K562 (cell line): ENCODE measurements at regions not wholly inside any gene's neighbourhood (a gene's known extent, or its start where the extent isn't known, plus 50 kb on each side); places are given as distances from the start of the nearest gene placed in this dataset.

Source experiments
- ATAC-seq: fragments of 200-7000 bp; cut with Tn5 transposase; 3 replicates; pipeline ENCODE4 v1.9.1; 2020; ENCODE audit warnings: moderate library complexity
- BruUV-seq: library from RNA; stranded (reverse); fragments of 400-500 nt; replicated peaks from 2 replicates; lab custom pipeline; 2021; lab: Mats Ljungman, UMichigan
- CTCF ChIA-PET: fragments of 300-600 bp; formaldehyde crosslinking; extraction: SDS; loops from one replicate; lab custom pipeline; 2021; ENCODE audit warnings: low intra/inter-chr PET ratio; lab: Yijun Ruan, JAX
- POLR2A ChIA-PET: fragments of 300-600, 350-650 bp; sonication (Branson Sonifier 250); formaldehyde crosslinking; extraction: SDS; loops from one replicate; lab custom pipeline; 2021; ENCODE audit warnings: antibody characterized with exemption, inconsistent platforms; lab: Yijun Ruan, JAX
- DNase-seq, 4 experiments: peaks; one replicate each; pipeline versions ENCODE4 v3.0.0 to v3.0.0-alpha.2; 2011 to 2018; ENCODE audit warnings: low spot score in 3 of 4, mixed read lengths in 3 of 4; ENCODE audit errors: extremely low read depth in 1 of 4
- FAIRE-seq: peaks from 2 replicates; lab custom pipeline; 2011; peaks lifted over from hg19 to GRCh38; lab: Jason Lieb, UNC
- H2AFZ ChIP-seq: 2 replicates; pipeline ENCODE4 v1.6.0; 2011; ENCODE audit warnings: low read depth, low read length, control low read depth, inconsistent platforms
- H3K27ac ChIP-seq: fragments of 200-600 bp; 3 replicates; pipeline ENCODE4 v1.8.0; 2011; ENCODE audit warnings: low read depth, mild to moderate bottlenecking, control low read depth, inconsistent platforms, low read length, moderate library complexity, mixed read lengths; ENCODE audit errors: extremely low read depth
- H3K27me3 ChIP-seq, 2 experiments: fragments of 300-600 bp in 1 of 2; 2 replicates in 1 of 2; 3 replicates in 1 of 2; pipeline versions ENCODE4 v1.6.0 to v1.8.0; 2011; ENCODE audit warnings: inconsistent platforms in 2 of 2, low read length in 2 of 2, mild to moderate bottlenecking in 1 of 2, mixed read lengths in 1 of 2, moderate library complexity in 1 of 2; ENCODE audit not compliant: control insufficient read depth in 2 of 2, insufficient read depth in 2 of 2
- H3K36me3 ChIP-seq: fragments of 300-600 bp; 3 replicates; pipeline ENCODE4 v1.8.0; 2011; ENCODE audit warnings: mild to moderate bottlenecking, low read length, inconsistent platforms; ENCODE audit not compliant: control insufficient read depth, insufficient read depth
- H3K4me1 ChIP-seq, 2 experiments: fragments of 200-600 bp in 1 of 2; replicated peaks in 1 of 2; 2 replicates in 1 of 2; 3 replicates in 1 of 2; pipeline versions ENCODE4 v1.5.1 to v1.8.0; 2011; ENCODE audit warnings: inconsistent platforms in 2 of 2, low read length in 2 of 2, mild to moderate bottlenecking in 1 of 2, mixed read lengths in 1 of 2, moderate library complexity in 1 of 2; ENCODE audit not compliant: control insufficient read depth in 2 of 2, insufficient read depth in 2 of 2
- H3K4me2 ChIP-seq: 2 replicates; pipeline ENCODE4 v1.6.1; 2011; ENCODE audit warnings: low read length, control low read depth, inconsistent platforms, mixed read lengths; ENCODE audit not compliant: insufficient read depth
- H3K4me3 ChIP-seq: fragments of 200-600 bp; sonication (generic), shearing (Covaris generic); 2 replicates; pipeline ENCODE4 v1.5.1; 2016; ENCODE audit warnings: control low read depth, inconsistent platforms
- H3K79me2 ChIP-seq: fragments of 200-600 bp; 3 replicates; pipeline ENCODE4 v1.8.0; 2011; ENCODE audit warnings: low read length, inconsistent platforms; ENCODE audit not compliant: control insufficient read depth, insufficient read depth
- H3K9ac ChIP-seq, 2 experiments: 2 replicates each; pipeline versions ENCODE4 v1.6.0 to v1.6.1; 2011; ENCODE audit warnings: low read depth in 2 of 2, low read length in 2 of 2, control low read depth in 1 of 2, inconsistent platforms in 1 of 2, mild to moderate bottlenecking in 1 of 2, mixed read lengths in 1 of 2; ENCODE audit not compliant: insufficient read depth in 1 of 2
- H3K9me1 ChIP-seq: one replicate; pipeline ENCODE4 v1.6.0; 2011; ENCODE audit warnings: inconsistent platforms, mild to moderate bottlenecking, low read length, moderate library complexity; ENCODE audit not compliant: control insufficient read depth, insufficient read depth
- H3K9me3 ChIP-seq: replicated peaks from 2 replicates; pipeline ENCODE4 v1.5.1; 2011; ENCODE audit warnings: low read depth, low read length, inconsistent platforms; ENCODE audit not compliant: control insufficient read depth, insufficient read depth
- H4K20me1 ChIP-seq: replicated peaks from 2 replicates; pipeline ENCODE4 v1.6.1; 2011; ENCODE audit warnings: low read length, inconsistent platforms, mixed read lengths; ENCODE audit not compliant: control insufficient read depth, insufficient read depth
- ARHGAP35 ChIP-seq: fragments of 450-650 bp; IDR thresholded peaks from 2 replicates; pipeline ENCODE4 v1.6.1; 2018; ENCODE audit not compliant: partially characterized antibody
- HDGF ChIP-seq: fragments of 450-650 bp; IDR thresholded peaks from 2 replicates; pipeline ENCODE4 v1.6.1; 2016
- KDM5B ChIP-seq: fragments of 200-600 bp; sonication (generic); IDR thresholded peaks from 2 replicates; pipeline ENCODE4 v1.6.1; 2012; ENCODE audit warnings: low read depth, mild to moderate bottlenecking, moderate library complexity, low read length, control low read depth, inconsistent platforms; ENCODE audit not compliant: insufficient replicate concordance
- KHSRP ChIP-seq: fragments of 450-650 bp; IDR thresholded peaks from 2 replicates; pipeline ENCODE4 v1.6.1; 2017
- NCOA1 ChIP-seq: fragments of 450-650 bp; IDR thresholded peaks from 2 replicates; pipeline ENCODE4 v1.6.1; 2016; ENCODE audit warnings: low read depth
- SIRT6 ChIP-seq: IDR thresholded peaks from one replicate; pipeline ENCODE4 v1.6.1; 2012; ENCODE audit warnings: low read depth, mild to moderate bottlenecking, control low read depth, inconsistent platforms, low read length, moderate library complexity
- SMAD1 ChIP-seq: fragments of 150-350 bp; IDR thresholded peaks from 2 replicates; pipeline ENCODE4 v1.6.1; 2014; ENCODE audit warnings: low read length, low read depth; ENCODE audit not compliant: partially characterized antibody
- STAT5A ChIP-seq: IDR thresholded peaks from 2 replicates; pipeline ENCODE4 v1.6.1; 2012; ENCODE audit warnings: low read length, inconsistent platforms, borderline replicate concordance
- ZNF668 ChIP-seq: fragments of 250-450 bp; sonication (Bioruptor Pico); IDR thresholded peaks from 2 replicates; pipeline ENCODE4 v1.8.0; 2022; ENCODE audit warnings: mild to moderate bottlenecking, inconsistent platforms
- ZNF76 ChIP-seq: fragments of 250-450 bp; sonication (Bioruptor Pico); IDR thresholded peaks from 2 replicates; pipeline ENCODE4 v1.4.0; 2020; ENCODE audit warnings: mild to moderate bottlenecking, moderate library complexity, borderline replicate concordance
- WGBS: fragments of 100-300 bp; shearing (Covaris generic); methylation state at CpG from one replicate; pipeline ENCODE4 v1.1.6; 2016; ENCODE audit warnings: low coverage, mixed read lengths; ENCODE audit not compliant: insufficient coverage; ENCODE audit errors: missing lambda C conversion rate; 5-methylcytosine and 5-hydroxymethylcytosine counted together
- in situ Hi-C: fragments of 300-500 bp; cut with MboI; formaldehyde crosslinking; loops from 4 replicates; pipeline ENCODE4 v1.15.0; 2018; ENCODE audit warnings: inconsistent platforms, mixed read lengths
- intact Hi-C: fragments of 100-400 bp; cut with micrococcal nuclease; formaldehyde crosslinking; loops from 2 replicates; pipeline ENCODE4 v1.14.2; 2022
- TF ChIP-seq, protein P1 (sequence below): sonication (generic); formaldehyde crosslinking; IDR thresholded peaks from 2 replicates; pipeline ENCODE4 v1.8.1; 2023; ENCODE audit warnings: mild to moderate bottlenecking, missing genetic modification reagents

- TF ChIP-seq, protein P1, sequence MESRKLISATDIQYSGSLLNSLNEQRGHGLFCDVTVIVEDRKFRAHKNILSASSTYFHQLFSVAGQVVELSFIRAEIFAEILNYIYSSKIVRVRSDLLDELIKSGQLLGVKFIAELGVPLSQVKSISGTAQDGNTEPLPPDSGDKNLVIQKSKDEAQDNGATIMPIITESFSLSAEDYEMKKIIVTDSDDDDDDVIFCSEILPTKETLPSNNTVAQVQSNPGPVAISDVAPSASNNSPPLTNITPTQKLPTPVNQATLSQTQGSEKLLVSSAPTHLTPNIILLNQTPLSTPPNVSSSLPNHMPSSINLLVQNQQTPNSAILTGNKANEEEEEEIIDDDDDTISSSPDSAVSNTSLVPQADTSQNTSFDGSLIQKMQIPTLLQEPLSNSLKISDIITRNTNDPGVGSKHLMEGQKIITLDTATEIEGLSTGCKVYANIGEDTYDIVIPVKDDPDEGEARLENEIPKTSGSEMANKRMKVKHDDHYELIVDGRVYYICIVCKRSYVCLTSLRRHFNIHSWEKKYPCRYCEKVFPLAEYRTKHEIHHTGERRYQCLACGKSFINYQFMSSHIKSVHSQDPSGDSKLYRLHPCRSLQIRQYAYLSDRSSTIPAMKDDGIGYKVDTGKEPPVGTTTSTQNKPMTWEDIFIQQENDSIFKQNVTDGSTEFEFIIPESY: no peak
- TF ChIP-seq STAT5A: no peak
Measured at GRCh38 chr2:53353135-53354114, 414.2 kb upstream of the CHAC2 start (continued).

- TF ChIP-seq ARHGAP35 (no peak), KDM5B (no peak), ZNF76 (CRISPR knock-in tag) (no peak), NCOA1 (no peak), ZNF668 (CRISPR knock-in tag) (no peak), KHSRP (no peak), SMAD1 (no peak), SIRT6 (no peak), HDGF (no peak)
- in situ Hi-C loops: no loop called here
- DNase-seq: no peak
- no peak overlapping the region for H3K9ac ChIP-seq
- no peak overlapping the region for H3K27ac ChIP-seq
- no peak for FAIRE-seq
- WGBS: 0% methylated on average over 3 of the region's 3 CpGs
- no peaks in the 10 kb centered on the region for H3K36me3 ChIP-seq
- intact Hi-C loops: no loop called here
- no peaks in the 10 kb centered on the region for H4K20me1 ChIP-seq
- no peaks in the 10 kb centered on the region for H3K79me2 ChIP-seq
- H3K4me1 ChIP-seq: no peaks in the 10 kb centered on the region
- ChIA-PET POLR2A (no interaction called here), CTCF (no interaction called here)
- H3K4me2 ChIP-seq: no peak overlapping the region
- no peaks in the 10 kb centered on the region for H3K9me3 ChIP-seq
- H2AFZ ChIP-seq: no peak overlapping the region
- ATAC-seq: no peak
- no peaks in the 10 kb centered on the region for H3K9me1 ChIP-seq
- H3K27me3 ChIP-seq: no peaks in the 10 kb centered on the region
- BruUV-seq: no TSS peak
- H3K4me3 ChIP-seq: no peak overlapping the region
Measured at GRCh38 chr2:53347269-53347668, 420.3 kb upstream of the CHAC2 start.
